IMR-90 (cell line): ENCODE measurements at regions not wholly inside any gene's neighbourhood (a gene's known extent, or its start where the extent isn't known, plus 50 kb on each side); places are given as distances from the start of the nearest gene placed in this dataset.

Experiments
- ATAC-seq: fragments of 200-7000 bp; cut with Tn5 transposase; 2 replicates; pipeline ENCODE4 v1.9.1; 2020; ENCODE audit warnings: low read depth, mild to moderate bottlenecking, moderate library complexity
- BruUV-seq: library from RNA; stranded (reverse); fragments of 400-500 nt; replicated peaks from 2 replicates; lab custom pipeline; 2021; lab: Mats Ljungman, UMichigan
- CTCF ChIA-PET: fragments of 300-600 bp; formaldehyde crosslinking; extraction: SDS; loops from one replicate; lab custom pipeline; 2021; ENCODE audit warnings: antibody characterized with exemption; lab: Yijun Ruan, JAX
- POLR2A ChIA-PET: fragments of 300-600 bp; sonication (Branson Sonifier 250); formaldehyde crosslinking; loops from one replicate; lab custom pipeline; 2022; ENCODE audit warnings: antibody characterized with exemption; ENCODE audit not compliant: unreplicated experiment; lab: Charles Lee
- DNase-seq: peaks from one replicate; pipeline ENCODE4 v3.0.0; 2013
- H2AFZ ChIP-seq: replicated peaks from 2 replicates; pipeline ENCODE3; 2013; ENCODE audit warnings: low read length, mild to moderate bottlenecking; ENCODE audit not compliant: poor library complexity
- H2AK5ac ChIP-seq: 2 replicates; pipeline ENCODE4 v1.6.1; 2013; ENCODE audit warnings: low read depth, low read length, inconsistent platforms
- H2AK9ac ChIP-seq: replicated peaks from 2 replicates; pipeline ENCODE3; 2013; ENCODE audit warnings: mild to moderate bottlenecking, low read depth, low read length, moderate library complexity; ENCODE audit not compliant: poor library complexity
- H2BK120ac ChIP-seq: 2 replicates; pipeline ENCODE4 v1.6.1; 2013; ENCODE audit warnings: low read depth, low read length, inconsistent platforms
- H2BK15ac ChIP-seq: 3 replicates; pipeline ENCODE4 v1.6.1; 2013; ENCODE audit warnings: low read depth, low read length, inconsistent platforms
- H2BK20ac ChIP-seq: 2 replicates; pipeline ENCODE4 v1.6.1; 2013; ENCODE audit warnings: low read depth, mild to moderate bottlenecking, inconsistent platforms, low read length, moderate library complexity
- H2BK5ac ChIP-seq: 2 replicates; pipeline ENCODE4 v1.6.1; 2013; ENCODE audit warnings: mild to moderate bottlenecking, low read depth, low read length, inconsistent platforms; ENCODE audit not compliant: poor library complexity, severe bottlenecking
- H3K14ac ChIP-seq: replicated peaks from 2 replicates; pipeline ENCODE4 v1.6.1; 2013; ENCODE audit warnings: low read depth, low read length, inconsistent platforms
- H3K18ac ChIP-seq: 2 replicates; pipeline ENCODE4 v1.6.1; 2013; ENCODE audit warnings: low read depth, low read length, control low read depth
- H3K23ac ChIP-seq: 2 replicates; pipeline ENCODE4 v1.6.1; 2013; ENCODE audit warnings: low read depth, low read length, inconsistent platforms
- H3K27ac ChIP-seq: 2 replicates; pipeline ENCODE4 v1.5.1; 2013; ENCODE audit warnings: mild to moderate bottlenecking, control low read depth, low read length; ENCODE audit not compliant: insufficient read depth
- H3K27me3 ChIP-seq: 2 replicates; pipeline ENCODE4 v1.6.1; 2013; ENCODE audit warnings: low read length; ENCODE audit not compliant: control insufficient read depth, insufficient read depth
- H3K36me3 ChIP-seq: 2 replicates; pipeline ENCODE4 v1.6.1; 2013; ENCODE audit warnings: low read length, mixed read lengths; ENCODE audit not compliant: control insufficient read depth, insufficient read depth
- H3K4ac ChIP-seq: 2 replicates; pipeline ENCODE4 v1.6.1; 2013; ENCODE audit warnings: low read depth, low read length, inconsistent platforms
- H3K4me1 ChIP-seq: 2 replicates; pipeline ENCODE4 v1.6.1; 2013; ENCODE audit warnings: low read length, mixed read lengths; ENCODE audit not compliant: control insufficient read depth, insufficient read depth
- H3K4me2 ChIP-seq: 2 replicates; pipeline ENCODE4 v1.6.1; 2013; ENCODE audit warnings: low read depth, mild to moderate bottlenecking, control low read depth, low read length, moderate library complexity
- H3K4me3 ChIP-seq: 2 replicates; pipeline ENCODE4 v1.5.1; 2013; ENCODE audit warnings: low read depth, mild to moderate bottlenecking, control low read depth, low read length, moderate library complexity; ENCODE audit not compliant: insufficient read depth
- H3K56ac ChIP-seq: 2 replicates; pipeline ENCODE4 v1.6.1; 2013; ENCODE audit warnings: low read length, inconsistent platforms; ENCODE audit not compliant: insufficient read depth; ENCODE audit errors: extremely low read depth
- H3K79me1 ChIP-seq, 2 experiments: 2 replicates each; pipeline ENCODE4 v1.6.1; 2013; ENCODE audit warnings: low read length in 2 of 2, inconsistent platforms in 1 of 2, low read depth in 1 of 2
- H3K9ac ChIP-seq: 2 replicates; pipeline ENCODE4 v1.6.1; 2013; ENCODE audit warnings: low read depth, low read length, control low read depth
- H3K9me1 ChIP-seq: 2 replicates; pipeline ENCODE4 v1.6.1; 2013; ENCODE audit warnings: low read length, inconsistent platforms; ENCODE audit not compliant: insufficient read depth
- H3K9me3 ChIP-seq: 2 replicates; pipeline ENCODE4 v1.6.1; 2013; ENCODE audit warnings: low read length; ENCODE audit not compliant: control insufficient read depth, insufficient read depth
- H4K20me1 ChIP-seq: 2 replicates; pipeline ENCODE4 v1.6.1; 2013; ENCODE audit warnings: low read length, inconsistent platforms; ENCODE audit not compliant: insufficient read depth
- H4K5ac ChIP-seq: 2 replicates; pipeline ENCODE4 v1.6.1; 2013; ENCODE audit warnings: mild to moderate bottlenecking, low read depth, low read length, control low read depth
- H4K8ac ChIP-seq, 2 experiments: 2 replicates each; pipeline ENCODE4 v1.6.1; 2013; ENCODE audit warnings: low read depth in 2 of 2, low read length in 2 of 2, control low read depth in 1 of 2, inconsistent platforms in 1 of 2
- H4K91ac ChIP-seq: 2 replicates; pipeline ENCODE4 v1.6.1; 2013; ENCODE audit warnings: low read depth, low read length, inconsistent platforms; ENCODE audit not compliant: insufficient read depth
- RCOR1 ChIP-seq: IDR thresholded peaks from 2 replicates; pipeline ENCODE4 v1.6.1; 2012; ENCODE audit warnings: mild to moderate bottlenecking, low read length, improper control_type of control experiment; ENCODE audit not compliant: insufficient replicate concordance
- WGBS, 2 experiments: methylation state at CpG; one replicate each; pipeline versions ENCODE4 v1.1.5 to v1.1.7; 2013; ENCODE audit warnings: missing lambda C conversion rate in 2 of 2; ENCODE audit not compliant: insufficient read length in 1 of 2; ENCODE audit errors: extremely low coverage in 2 of 2; 5-methylcytosine and 5-hydroxymethylcytosine counted together
- dilution Hi-C: fragments of 300-500 bp; cut with HindIII; formaldehyde crosslinking; loops from one replicate; pipeline ENCODE4 v1.14.3; 2018; ENCODE audit warnings: low sequenced_read_pairs; ENCODE audit not compliant: unreplicated experiment
- in situ Hi-C: fragments of 300-500 bp; cut with MboI; formaldehyde crosslinking; loops from 3 replicates; pipeline ENCODE4 v1.14.3; 2019; ENCODE audit warnings: low sequenced_read_pairs, inconsistent platforms, mixed read lengths
- intact Hi-C: fragments of 100-400 bp; cut with micrococcal nuclease; formaldehyde crosslinking; loops from 2 replicates; pipeline ENCODE4 v1.10.0; 2022

- no peak for ATAC-seq
- no peak overlapping the region for H2BK15ac ChIP-seq
- H2AK5ac ChIP-seq = no peak overlapping the region
- no peak overlapping the region for H3K4me3 ChIP-seq
- no peak overlapping the region for H2BK20ac ChIP-seq
- no TSS peak for BruUV-seq
- H3K36me3 ChIP-seq = no peaks in the 10 kb centered on the region
- no peak overlapping the region for H4K8ac ChIP-seq
- H3K27ac ChIP-seq = no peak overlapping the region
- H3K4me2 ChIP-seq = no peak overlapping the region
- H3K56ac ChIP-seq = no peak overlapping the region
- H3K23ac ChIP-seq = no peak overlapping the region
- no peak overlapping the region for H2BK5ac ChIP-seq
- no peak overlapping the region for H4K5ac ChIP-seq
- dilution Hi-C loops (no loop called here), intact Hi-C loops (no loop called here), in situ Hi-C loops (no loop called here)
- 58% methylated on average over 4 of the region's 4 CpGs; no CpG with 5 or more reads in 1 of the 2 experiments for WGBS, 2 experiments
- no peak overlapping the region for H3K14ac ChIP-seq
- no peaks in the 10 kb centered on the region for H3K79me1 ChIP-seq
- ChIA-PET POLR2A (no interaction called here), CTCF (no interaction called here)
- no peak for DNase-seq
- H3K9ac ChIP-seq = no peak overlapping the region
- H3K9me1 ChIP-seq = peaks cover 3% of the 10 kb centered on the region; the same call in 1 of the 2 replicates
- peaks cover 4% of the 10 kb centered on the region; the same call in 1 of the 2 replicates for H3K4me1 ChIP-seq
- H4K91ac ChIP-seq = no peak overlapping the region
- H3K9me3 ChIP-seq = no peaks in the 10 kb centered on the region
- H4K20me1 ChIP-seq = no peaks in the 10 kb centered on the region
- no peaks in the 10 kb centered on the region; the same call in 1 of the 2 replicates for H3K27me3 ChIP-seq
- no peak overlapping the region for H2AK9ac ChIP-seq
- no peak overlapping the region for H3K18ac ChIP-seq
- no peak overlapping the region for H2BK120ac ChIP-seq
- TF ChIP-seq RCOR1 = no peak
- no peak overlapping the region for H2AFZ ChIP-seq
- no peak overlapping the region for H3K4ac ChIP-seq
Observed at GRCh38 chr4:173924561-173924960, 358.9 kb downstream of the FBXO8 start.
